HepG2 (cell line): ENCODE measurements at regions not wholly inside any gene's neighbourhood (a gene's known extent, or its start where the extent isn't known, plus 50 kb on each side); places are given as distances from the start of the nearest gene placed in this dataset.

ENCODE experiments used
- ATAC-seq: fragments of 200-7000 bp; cut with Tn5 transposase; 3 replicates; pipeline ENCODE4 v1.9.1; 2020; ENCODE audit warnings: mild to moderate bottlenecking, moderate library complexity
- BruUV-seq: library from RNA; stranded (reverse); fragments of 400-500 nt; replicated peaks from 2 replicates; lab custom pipeline; 2021; lab: Mats Ljungman, UMichigan
- CTCF ChIA-PET: fragments of 300-600 bp; formaldehyde crosslinking; extraction: SDS; loops from one replicate; lab custom pipeline; 2021; ENCODE audit warnings: low total read pairs, inconsistent platforms, low intra/inter-chr PET ratio; lab: Yijun Ruan, JAX
- POLR2A ChIA-PET: fragments of 350-600 bp; sonication (Branson Sonifier 250); formaldehyde crosslinking; loops from one replicate; lab custom pipeline; 2020; ENCODE audit warnings: antibody characterized with exemption, inconsistent platforms; lab: Yijun Ruan, JAX
- DNase-seq: peaks from one replicate; pipeline ENCODE4 v3.0.0-alpha.2; 2015; ENCODE audit warnings: low spot score
- FAIRE-seq: peaks from 3 replicates; lab custom pipeline; 2011; peaks lifted over from hg19 to GRCh38; lab: Jason Lieb, UNC
- H2AFZ ChIP-seq: one replicate; pipeline ENCODE4 v1.6.1; 2011; ENCODE audit warnings: low read length, inconsistent platforms
- H3K27ac ChIP-seq: fragments of 300-600 bp; 3 replicates; pipeline ENCODE4 v1.8.0; 2011; ENCODE audit warnings: mixed run types, mild to moderate bottlenecking, mixed read lengths, low read length, inconsistent platforms; ENCODE audit not compliant: insufficient read depth; ENCODE audit errors: extremely low read length
- H3K27me3 ChIP-seq, 2 experiments: fragments of 200-600 bp in 1 of 2; 2 replicates in 1 of 2; 3 replicates in 1 of 2; pipeline versions ENCODE4 v1.6.0 to v1.8.0; 2011; ENCODE audit warnings: low read length in 2 of 2, mild to moderate bottlenecking in 2 of 2, moderate library complexity in 2 of 2, inconsistent platforms in 1 of 2; ENCODE audit not compliant: insufficient read depth in 2 of 2, control insufficient read depth in 1 of 2
- H3K36me3 ChIP-seq, 2 experiments: fragments of 200-600 bp in 1 of 2; replicated peaks in 1 of 2; 2 replicates in 1 of 2; 3 replicates in 1 of 2; pipeline versions ENCODE4 v1.5.1 to v1.8.0; 2011; ENCODE audit warnings: low read length in 2 of 2, inconsistent platforms in 1 of 2; ENCODE audit not compliant: insufficient read depth in 2 of 2, control insufficient read depth in 1 of 2
- H3K4me1 ChIP-seq: 2 replicates; pipeline ENCODE4 v1.5.1; 2012; ENCODE audit warnings: low read length, inconsistent platforms; ENCODE audit not compliant: insufficient read depth
- H3K4me2 ChIP-seq: 2 replicates; pipeline ENCODE4 v1.6.0; 2011; ENCODE audit warnings: low read depth, low read length, inconsistent platforms
- H3K4me3 ChIP-seq, 3 experiments: fragments of 200-600 bp in 1 of 3; sonication (generic), shearing (Covaris generic) in 1 of 3; replicated peaks in 1 of 3; 2 replicates each; pipeline ENCODE4 v1.5.1; 2011 to 2016; ENCODE audit warnings: low read length in 3 of 3, inconsistent platforms in 2 of 3, low read depth in 2 of 3, mild to moderate bottlenecking in 2 of 3, control low read depth in 1 of 3, mixed read lengths in 1 of 3; ENCODE audit not compliant: insufficient read depth in 1 of 3
- H3K79me2 ChIP-seq: one replicate; pipeline ENCODE4 v1.6.1; 2011; ENCODE audit warnings: low read length, inconsistent platforms; ENCODE audit not compliant: insufficient read depth
- H3K9ac ChIP-seq: 2 replicates; pipeline ENCODE4 v1.6.0; 2011; ENCODE audit warnings: mild to moderate bottlenecking, low read depth, low read length, inconsistent platforms; ENCODE audit not compliant: insufficient read depth
- H3K9me3 ChIP-seq: 2 replicates; pipeline ENCODE4 v1.5.1; 2012; ENCODE audit warnings: mild to moderate bottlenecking, low read length
- H4K20me1 ChIP-seq: 2 replicates; pipeline ENCODE4 v1.6.0; 2011; ENCODE audit warnings: inconsistent platforms, mild to moderate bottlenecking, low read length, moderate library complexity; ENCODE audit not compliant: insufficient read depth
- FOXJ3 ChIP-seq: sonication (generic); formaldehyde crosslinking; IDR thresholded peaks from 2 replicates; pipeline ENCODE4 v1.4.0; 2020; ENCODE audit warnings: missing genetic modification reagents, mild to moderate bottlenecking, borderline replicate concordance
- FOXK1 ChIP-seq: sonication (generic); formaldehyde crosslinking; IDR thresholded peaks from 2 replicates; pipeline ENCODE4 v1.4.0; 2020; ENCODE audit warnings: low read depth, missing genetic modification reagents, borderline replicate concordance
- HMGXB4 ChIP-seq, 2 experiments: sonication (generic) in 1 of 2; formaldehyde crosslinking in 1 of 2; IDR thresholded peaks; 2 replicates each; pipeline versions ENCODE4 v1.4.0 to v1.6.1; 2018 to 2020; ENCODE audit warnings: missing genetic modification reagents in 2 of 2, borderline replicate concordance in 1 of 2, low read depth in 1 of 2, mild to moderate bottlenecking in 1 of 2, missing biosample characterization in 1 of 2
- MXD4 ChIP-seq: IDR thresholded peaks from 2 replicates; pipeline ENCODE4 v1.6.1; 2016; ENCODE audit warnings: mild to moderate bottlenecking, missing biosample characterization, missing genetic modification reagents
- NAIF1 ChIP-seq: sonication (generic); formaldehyde crosslinking; IDR thresholded peaks from 2 replicates; pipeline ENCODE4 v1.5.0; 2020; ENCODE audit warnings: mild to moderate bottlenecking, missing genetic modification reagents, borderline replicate concordance
- NBN ChIP-seq: fragments of 450-650 bp; conservative IDR thresholded peaks from 2 replicates; pipeline ENCODE4 v1.6.1; 2017
- NFIB ChIP-seq: sonication (generic); formaldehyde crosslinking; IDR thresholded peaks from 2 replicates; pipeline ENCODE4 v1.9.0; 2021; ENCODE audit warnings: missing genetic modification reagents, mild to moderate bottlenecking, borderline replicate concordance
- PHF5A ChIP-seq: IDR thresholded peaks from one replicate; pipeline ENCODE4 v1.6.1; 2018; ENCODE audit warnings: low read depth, missing genetic modification reagents; ENCODE audit not compliant: unreplicated experiment
- SATB2 ChIP-seq: sonication (generic); formaldehyde crosslinking; IDR thresholded peaks from 2 replicates; pipeline ENCODE4 v1.5.0; 2020; ENCODE audit warnings: missing genetic modification reagents
- SMARCE1 ChIP-seq: fragments of 450-650 bp; IDR thresholded peaks from 2 replicates; pipeline ENCODE4 v1.6.1; 2017; ENCODE audit warnings: borderline replicate concordance
- TOE1 ChIP-seq: sonication (generic); formaldehyde crosslinking; IDR thresholded peaks from 2 replicates; pipeline ENCODE4 v1.4.0; 2020; ENCODE audit warnings: mild to moderate bottlenecking, missing genetic modification reagents
- YY1 ChIP-seq: IDR thresholded peaks from 2 replicates; pipeline ENCODE4 v1.6.1; 2011; ENCODE audit warnings: low read length, low read depth, moderate library complexity, mild to moderate bottlenecking; ENCODE audit not compliant: insufficient read depth, insufficient replicate concordance
- ZFX ChIP-seq: sonication (generic); formaldehyde crosslinking; IDR thresholded peaks from 2 replicates; pipeline ENCODE4 v1.4.0; 2020; ENCODE audit warnings: mild to moderate bottlenecking, low read depth, missing genetic modification reagents, moderate library complexity
- ZMYM4 ChIP-seq: sonication (generic); formaldehyde crosslinking; IDR thresholded peaks from 2 replicates; pipeline ENCODE4 v1.8.1; 2023; ENCODE audit warnings: mild to moderate bottlenecking, missing genetic modification reagents
- ZNF354B ChIP-seq: sonication (generic); formaldehyde crosslinking; IDR thresholded peaks from 2 replicates; pipeline ENCODE4 v1.8.0; 2022; ENCODE audit warnings: mild to moderate bottlenecking, missing genetic modification reagents
- ZSCAN25 ChIP-seq: sonication (generic); formaldehyde crosslinking; IDR thresholded peaks from 2 replicates; pipeline ENCODE4 v1.8.0; 2022; ENCODE audit warnings: mild to moderate bottlenecking, missing genetic modification reagents
- WGBS: methylation state at CpG from one replicate; pipeline ENCODE4 v1.1.6; 2017; ENCODE audit warnings: low lambda C conversion rate; 5-methylcytosine and 5-hydroxymethylcytosine counted together
- in situ Hi-C: cut with HindIII; loops from 2 replicates; pipeline ENCODE4 v1.10.0; 2017; ENCODE audit warnings: low pct_unique_long_range_greater_than_20kb; ENCODE audit not compliant: extremely low pct_ligation_motif_present
- intact Hi-C: fragments of 100-400 bp; cut with micrococcal nuclease; formaldehyde crosslinking; loops from one replicate; pipeline ENCODE4 v1.10.0; 2022; ENCODE audit not compliant: unreplicated experiment
- TF ChIP-seq, protein P1 (sequence below): sonication (generic); formaldehyde crosslinking; IDR thresholded peaks from 2 replicates; pipeline ENCODE4 v1.5.1; 2020; ENCODE audit warnings: mild to moderate bottlenecking, missing genetic modification reagents
- TF ChIP-seq, protein P2 (sequence below): sonication (generic); formaldehyde crosslinking; IDR thresholded peaks from 2 replicates; pipeline ENCODE4 v1.9.0; 2021; ENCODE audit warnings: missing genetic modification reagents, borderline replicate concordance

- no peak for TF ChIP-seq NAIF1 (CRISPR knock-in tag)
- TF ChIP-seq, all 625 proteins: peak for 0
Observed at GRCh38 chrX:151073767-151074166, 90.6 kb downstream of the HMGB3 start (continued).

DNA sequence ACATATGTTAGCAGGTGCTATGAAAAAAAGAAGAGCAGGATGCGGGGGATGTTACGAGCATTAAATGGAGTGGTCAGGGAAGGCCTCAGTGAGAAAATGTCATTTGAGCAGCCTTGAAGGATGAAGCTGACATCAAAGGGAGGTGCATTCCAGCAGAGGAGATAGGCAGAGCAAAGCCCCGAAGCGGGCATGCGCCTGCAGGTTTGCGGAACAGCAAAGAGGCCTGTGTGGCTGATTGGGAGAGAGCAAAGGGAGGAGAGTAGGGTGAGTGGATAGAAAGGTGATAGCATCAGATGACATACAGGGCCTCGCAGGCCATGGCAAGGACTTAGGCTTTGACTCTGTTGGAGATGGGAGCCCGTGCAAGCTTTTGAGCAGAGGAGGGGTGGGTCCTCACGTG lies 95.4 kb upstream of the GPR50 start:
- ChIA-PET CTCF (interaction anchor here (2.1 kb wide), 1 partner anchor 309 kb away, joined by 25 read pairs; no protein-coding TSS in a partner anchor), POLR2A (no interaction called here)
- no peak for FAIRE-seq
- Histone ChIP-seq H3K27ac (no peak overlapping the region), H3K9me3 (no peaks in the 10 kb centered on the region), H3K4me3 (no peak overlapping the region), H3K36me3 (no peaks in the 10 kb centered on the region), H4K20me1 (no peaks in the 10 kb centered on the region), H3K79me2 (no peaks in the 10 kb centered on the region), H2AFZ (no peak overlapping the region), H3K27me3 (0 out of 5 replicates have a peak, but pooled peaks cover 0 to 7% of the 10 kb centered on the region in 2 experiments), H3K4me1 (no peaks in the 10 kb centered on the region), H3K4me2 (no peak overlapping the region), H3K9ac (no peak overlapping the region)
- no peak for ATAC-seq
- TF ChIP-seq TOE1 (CRISPR knock-in tag) (no peak), ZSCAN25 (no peak), ZFX (CRISPR knock-in tag) (no peak), FOXJ3 (CRISPR knock-in tag) (no peak), ZMYM4 (CRISPR knock-in tag) (no peak), PHF5A (CRISPR knock-in tag) (no peak), MXD4 (no peak), FOXK1 (CRISPR knock-in tag) (no peak), ZNF354B (CRISPR knock-in tag) (no peak), NBN (no peak), SATB2 (CRISPR knock-in tag) (no peak), NFIB (CRISPR knock-in tag) (no peak), YY1 (no peak), HMGXB4 (CRISPR knock-in tag; IDR thresholded peaks at IDR 0.05; ENCODE audit: borderline replicate concordance in 1 of 2, low read depth in 1 of 2) (no peak), SMARCE1 (no peak)
- TF ChIP-seq, protein P1, sequence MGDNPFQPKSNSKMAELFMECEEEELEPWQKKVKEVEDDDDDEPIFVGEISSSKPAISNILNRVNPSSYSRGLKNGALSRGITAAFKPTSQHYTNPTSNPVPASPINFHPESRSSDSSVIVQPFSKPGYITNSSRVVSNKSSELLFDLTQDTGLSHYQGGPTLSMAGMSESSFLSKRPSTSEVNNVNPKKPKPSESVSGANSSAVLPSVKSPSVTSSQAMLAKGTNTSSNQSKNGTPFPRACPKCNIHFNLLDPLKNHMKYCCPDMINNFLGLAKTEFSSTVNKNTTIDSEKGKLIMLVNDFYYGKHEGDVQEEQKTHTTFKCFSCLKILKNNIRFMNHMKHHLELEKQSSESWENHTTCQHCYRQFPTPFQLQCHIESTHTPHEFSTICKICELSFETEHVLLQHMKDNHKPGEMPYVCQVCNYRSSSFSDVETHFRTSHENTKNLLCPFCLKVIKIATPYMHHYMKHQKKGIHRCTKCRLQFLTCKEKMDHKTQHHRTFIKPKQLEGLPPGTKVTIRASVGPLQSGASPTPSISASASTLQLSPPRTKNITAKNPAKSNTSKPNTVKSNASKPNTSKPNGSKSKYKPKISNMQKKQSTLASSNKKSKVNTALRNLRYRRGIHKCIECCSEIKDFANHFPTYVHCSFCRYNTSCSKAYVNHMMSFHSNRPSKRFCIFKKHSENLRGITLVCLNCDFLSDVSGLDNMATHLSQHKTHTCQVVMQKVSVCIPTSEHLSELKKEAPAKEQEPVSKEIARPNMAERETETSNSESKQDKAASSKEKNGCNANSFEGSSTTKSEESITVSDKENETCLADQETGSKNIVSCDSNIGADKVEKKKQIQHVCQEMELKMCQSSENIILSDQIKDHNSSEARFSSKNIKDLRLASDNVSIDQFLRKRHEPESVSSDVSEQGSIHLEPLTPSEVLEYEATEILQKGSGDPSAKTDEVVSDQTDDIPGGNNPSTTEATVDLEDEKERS (CRISPR knock-in tag) = no peak
- TF ChIP-seq, protein P2, sequence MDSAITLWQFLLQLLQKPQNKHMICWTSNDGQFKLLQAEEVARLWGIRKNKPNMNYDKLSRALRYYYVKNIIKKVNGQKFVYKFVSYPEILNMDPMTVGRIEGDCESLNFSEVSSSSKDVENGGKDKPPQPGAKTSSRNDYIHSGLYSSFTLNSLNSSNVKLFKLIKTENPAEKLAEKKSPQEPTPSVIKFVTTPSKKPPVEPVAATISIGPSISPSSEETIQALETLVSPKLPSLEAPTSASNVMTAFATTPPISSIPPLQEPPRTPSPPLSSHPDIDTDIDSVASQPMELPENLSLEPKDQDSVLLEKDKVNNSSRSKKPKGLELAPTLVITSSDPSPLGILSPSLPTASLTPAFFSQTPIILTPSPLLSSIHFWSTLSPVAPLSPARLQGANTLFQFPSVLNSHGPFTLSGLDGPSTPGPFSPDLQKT (CRISPR knock-in tag) = no peak
- intact Hi-C loops = no loop called here
- 51% methylated on average over 9 of the region's 9 CpGs for WGBS
- DNase-seq = no peak
- no TSS peak for BruUV-seq
- in situ Hi-C loops = loop anchor here (5.0 kb wide), 1 partner anchor 309 kb away; no protein-coding TSS in a partner anchor
